Upper lobe of left lung (tissue), 6 donors: ENCODE measurements at regions not wholly inside any gene's neighbourhood (a gene's known extent, or its start where the extent isn't known, plus 50 kb on each side); places are given as distances from the start of the nearest gene placed in this dataset.

ENCODE experiments used
- ATAC-seq, 2 donors: fragments of 200-7000 bp; cut with Tn5 transposase; one replicate each; pipeline ENCODE4 v1.9.1; 2022; ENCODE audit warnings: mild to moderate bottlenecking in 2 of 2, moderate library complexity in 2 of 2; ENCODE audit not compliant: low FRiP score in 2 of 2
- DNase-seq, 2 donors: peaks; one replicate each; pipeline ENCODE4 v3.0.0-alpha.2; 2019 to 2020
- H3K27ac ChIP-seq, 4 donors: fragments of 200-600 bp; sonication (generic); one replicate each; pipeline ENCODE4 v1.5.1; 2016 to 2019
- H3K27me3 ChIP-seq, 4 donors: fragments of 200-600 bp; sonication (generic); one replicate each; pipeline ENCODE4 v1.5.1; 2017 to 2019
- H3K36me3 ChIP-seq, 4 donors: fragments of 200-600 bp; sonication (generic); one replicate each; pipeline ENCODE4 v1.5.1; 2016 to 2019
- H3K4me1 ChIP-seq, 4 donors: fragments of 200-600 bp; sonication (generic); one replicate each; pipeline ENCODE4 v1.5.1; 2018 to 2019
- H3K4me3 ChIP-seq, 4 donors: fragments of 200-600 bp; sonication (generic); one replicate each; pipeline ENCODE4 v1.5.1; 2017 to 2019; ENCODE audit warnings: mild to moderate bottlenecking in 2 of 4, moderate library complexity in 1 of 4
- H3K9me3 ChIP-seq, 4 donors: fragments of 200-600 bp; sonication (generic); one replicate each; pipeline ENCODE4 v1.5.1; 2018 to 2019
- EP300 ChIP-seq, 4 donors: sonication (generic); formaldehyde crosslinking; IDR thresholded peaks; one replicate each; pipeline ENCODE4 v1.5.1; 2017; ENCODE audit warnings: antibody characterized with exemption in 4 of 4, control low read depth in 2 of 4
- POLR2A ChIP-seq, 4 donors: fragments of 450-650 bp; IDR thresholded peaks; one replicate each; pipeline ENCODE4 v1.5.1; 2016 to 2017; ENCODE audit warnings: antibody characterized with exemption in 4 of 4, mild to moderate bottlenecking in 2 of 4
- POLR2AphosphoS5 ChIP-seq, 2 donors: sonication (generic); formaldehyde crosslinking; IDR thresholded peaks; one replicate each; pipeline ENCODE4 v1.5.1; 2017; ENCODE audit warnings: antibody characterized with exemption in 2 of 2
- WGBS, 2 donors: methylation state at CpG; one replicate each; pipeline ENCODE4 v1.1.5; 2017 to 2018; 5-methylcytosine and 5-hydroxymethylcytosine counted together
- TF ChIP-seq, protein P1 (sequence below), 6 experiments: fragments of 450-650 bp in 4 of 6; fragments of 200-600 bp in 2 of 6; sonication (generic) in 2 of 6; IDR thresholded peaks; one replicate each; pipeline ENCODE4 v1.5.1; 2016 to 2019; ENCODE audit warnings: antibody characterized with exemption in 6 of 6
- donor health status: DM: no; HTN: no; CAD: no; lungs with moderate emphysema.
- donor health status: DM: no; HTN: yes; CAD: no; lungs with severe emphysema.

DNA sequence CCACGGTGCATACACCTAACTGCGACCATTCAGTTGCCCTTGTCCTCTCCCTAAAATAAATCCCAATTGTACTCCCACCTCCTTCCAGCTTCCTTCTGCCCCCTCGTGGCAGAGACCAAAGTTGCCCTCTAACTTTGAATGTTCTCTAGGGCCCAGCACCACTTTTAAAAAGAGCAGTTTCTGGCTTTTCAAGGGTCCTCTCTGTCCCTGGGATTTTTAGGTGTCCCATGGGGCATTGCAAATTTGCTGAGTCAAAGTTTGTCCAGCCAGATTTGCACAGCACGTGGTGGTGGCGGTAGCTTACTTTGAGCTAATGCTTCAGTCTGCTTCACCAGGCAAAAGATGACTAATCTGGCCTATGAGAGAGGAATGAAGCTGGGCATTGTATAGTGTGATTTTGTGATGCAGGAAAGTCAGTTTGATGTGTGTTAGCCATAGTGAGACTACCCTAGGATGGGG, 100.2 kb downstream of the PERP start:
- no peak for DNase-seq
- TF ChIP-seq EP300 (IDR thresholded peaks at IDR 0.05) (no peak), POLR2A (IDR thresholded peaks at IDR 0.05) (no peak)
- TF ChIP-seq, protein P1, sequence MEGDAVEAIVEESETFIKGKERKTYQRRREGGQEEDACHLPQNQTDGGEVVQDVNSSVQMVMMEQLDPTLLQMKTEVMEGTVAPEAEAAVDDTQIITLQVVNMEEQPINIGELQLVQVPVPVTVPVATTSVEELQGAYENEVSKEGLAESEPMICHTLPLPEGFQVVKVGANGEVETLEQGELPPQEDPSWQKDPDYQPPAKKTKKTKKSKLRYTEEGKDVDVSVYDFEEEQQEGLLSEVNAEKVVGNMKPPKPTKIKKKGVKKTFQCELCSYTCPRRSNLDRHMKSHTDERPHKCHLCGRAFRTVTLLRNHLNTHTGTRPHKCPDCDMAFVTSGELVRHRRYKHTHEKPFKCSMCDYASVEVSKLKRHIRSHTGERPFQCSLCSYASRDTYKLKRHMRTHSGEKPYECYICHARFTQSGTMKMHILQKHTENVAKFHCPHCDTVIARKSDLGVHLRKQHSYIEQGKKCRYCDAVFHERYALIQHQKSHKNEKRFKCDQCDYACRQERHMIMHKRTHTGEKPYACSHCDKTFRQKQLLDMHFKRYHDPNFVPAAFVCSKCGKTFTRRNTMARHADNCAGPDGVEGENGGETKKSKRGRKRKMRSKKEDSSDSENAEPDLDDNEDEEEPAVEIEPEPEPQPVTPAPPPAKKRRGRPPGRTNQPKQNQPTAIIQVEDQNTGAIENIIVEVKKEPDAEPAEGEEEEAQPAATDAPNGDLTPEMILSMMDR (IDR thresholded peaks at IDR 0.05): peak in 5 of 6 experiments; percentile 27 to 37 (median 36)
- Histone ChIP-seq H3K36me3 (no peaks in the 10 kb centered on the region), H3K27me3 (no peaks in the 10 kb centered on the region), H3K27ac (no peak overlapping the region), H3K4me1 (no peaks in the 10 kb centered on the region), H3K9me3 (no peaks in the 10 kb centered on the region), H3K4me3 (no peak overlapping the region)
- ATAC-seq: peak in 1 of 2 donors; percentile 44
- 24 to 28% methylated on average over 5 of the region's 5 CpGs for WGBS, 2 donors

DNA sequence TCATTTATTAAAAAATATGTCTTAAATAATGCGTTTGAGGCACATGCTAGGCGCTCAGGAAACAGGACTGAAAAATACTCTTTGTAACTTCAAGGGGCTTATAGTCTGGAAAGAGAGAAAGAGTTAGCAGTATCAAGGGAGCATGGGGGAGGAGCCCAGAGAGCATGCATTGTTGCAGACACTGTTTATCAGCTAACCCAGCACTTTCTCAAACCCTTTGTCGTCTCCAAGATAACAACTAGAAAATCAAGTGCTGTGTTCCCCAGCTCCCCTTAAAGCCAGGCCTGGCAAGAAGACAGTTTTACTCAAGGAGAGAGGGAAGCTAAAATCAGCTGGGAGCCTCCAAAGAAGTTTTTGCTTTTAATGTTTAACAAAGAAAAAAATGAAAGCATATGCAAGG, 98.4 kb downstream of the PERP start:
- TF ChIP-seq POLR2A (IDR thresholded peaks at IDR 0.05): no peak
- TF ChIP-seq, protein P1 (IDR thresholded peaks at IDR 0.05): no peak
- no peaks in the 10 kb centered on the region for H3K4me1 ChIP-seq
- H3K9me3 ChIP-seq: no peaks in the 10 kb centered on the region
- no peaks in the 10 kb centered on the region for H3K36me3 ChIP-seq
- no peak for DNase-seq
- ATAC-seq: no peak
- H3K27me3 ChIP-seq: no peaks in the 10 kb centered on the region
- H3K27ac ChIP-seq: no peak overlapping the region
- 71 to 79% methylated on average over 3 of the region's 3 CpGs for WGBS, 2 donors
- H3K4me3 ChIP-seq: no peak overlapping the region

DNA sequence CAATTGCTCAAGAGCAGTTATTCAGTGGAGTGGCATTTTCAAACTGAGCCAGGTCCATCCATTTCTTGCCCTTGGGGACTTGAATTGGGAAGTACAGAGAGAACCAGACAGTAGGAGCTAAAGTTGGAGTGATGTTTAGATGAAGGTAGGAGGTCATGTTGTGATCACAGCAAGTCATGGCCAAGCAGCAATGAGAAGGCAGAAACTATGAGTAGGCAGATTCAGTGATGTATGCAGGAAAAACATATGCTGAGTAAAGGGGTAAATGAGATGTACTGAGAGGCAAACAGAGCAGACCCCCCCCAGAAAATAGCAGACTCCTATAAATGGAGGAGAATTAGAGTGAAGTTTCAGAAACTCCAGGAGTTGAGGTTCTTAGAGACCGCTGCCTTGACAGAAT, 95.8 kb downstream of the PERP start:
- no peak overlapping the region for H3K4me3 ChIP-seq
- 97 to 100% methylated on average over 1 of the region's 1 CpG for WGBS, 2 donors
- H3K27me3 ChIP-seq: no peaks in the 10 kb centered on the region
- TF ChIP-seq, protein P1 (IDR thresholded peaks at IDR 0.05): no peak
- TF ChIP-seq EP300 (IDR thresholded peaks at IDR 0.05): no peak
- no peak for TF ChIP-seq POLR2AphosphoS5 (IDR thresholded peaks at IDR 0.05)
- ATAC-seq (no peak), DNase-seq (no peak)
- no peaks in the 10 kb centered on the region for H3K4me1 ChIP-seq
- H3K27ac ChIP-seq: no peak overlapping the region
- no peaks in the 10 kb centered on the region for H3K36me3 ChIP-seq
- H3K9me3 ChIP-seq: no peaks in the 10 kb centered on the region

DNA sequence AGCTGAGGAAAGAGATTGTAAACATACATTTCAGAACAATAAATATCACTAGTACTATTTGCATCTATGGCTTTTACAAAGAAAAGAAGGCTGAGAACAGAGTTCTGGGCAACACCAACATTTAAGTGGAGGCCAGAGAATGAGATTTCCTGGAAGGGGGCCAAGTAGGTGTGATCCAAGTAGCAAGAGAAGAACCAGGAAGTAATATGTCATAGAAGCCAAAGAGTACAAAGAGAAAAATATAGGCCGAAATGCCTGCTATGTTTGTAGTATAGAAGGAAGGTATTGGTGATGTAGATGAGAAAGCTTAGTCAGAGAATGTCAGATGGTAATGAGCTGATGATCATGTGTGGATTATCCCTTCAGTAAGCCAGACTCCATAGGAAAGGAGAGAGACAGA, 94.5 kb downstream of the PERP start:
- no peak for ATAC-seq
- no peaks in the 10 kb centered on the region for H3K9me3 ChIP-seq
- no peaks in the 10 kb centered on the region for H3K27me3 ChIP-seq
- no peak for DNase-seq
- H3K4me3 ChIP-seq: no peak overlapping the region
- TF ChIP-seq POLR2A (IDR thresholded peaks at IDR 0.05) (no peak), EP300 (IDR thresholded peaks at IDR 0.05) (no peak), POLR2AphosphoS5 (IDR thresholded peaks at IDR 0.05) (no peak)
- TF ChIP-seq, protein P1 (IDR thresholded peaks at IDR 0.05): no peak
- H3K27ac ChIP-seq: no peak overlapping the region
- no peaks in the 10 kb centered on the region for H3K36me3 ChIP-seq
- 80 to 84% methylated on average over 1 of the region's 1 CpG for WGBS, 2 donors
- no peaks in the 10 kb centered on the region for H3K4me1 ChIP-seq

DNA sequence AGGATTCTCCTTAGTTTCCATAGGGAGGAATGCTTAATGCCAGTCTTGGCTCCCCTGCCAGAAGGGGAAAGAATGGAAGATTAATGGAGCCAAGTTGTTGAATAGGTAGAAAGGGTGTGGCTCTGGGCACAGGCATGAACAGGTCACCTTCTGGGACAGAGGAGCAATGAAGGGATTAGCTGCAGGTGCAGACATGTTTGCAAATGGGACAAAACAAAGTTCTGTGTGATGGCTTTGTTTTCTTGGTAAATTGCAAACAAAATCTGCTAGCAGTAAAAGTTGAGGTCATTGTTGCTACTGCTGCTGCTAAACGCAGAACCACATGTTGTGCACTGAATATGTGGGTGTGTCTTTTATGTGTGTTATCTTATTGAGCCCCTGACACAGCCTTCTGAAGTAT, 93.3 kb downstream of the PERP start:
- no peak overlapping the region for H3K4me3 ChIP-seq
- 53 to 58% methylated on average over 1 of the region's 1 CpG for WGBS, 2 donors
- DNase-seq: no peak
- no peaks in the 10 kb centered on the region for H3K27me3 ChIP-seq
- no peaks in the 10 kb centered on the region for H3K4me1 ChIP-seq
- TF ChIP-seq POLR2AphosphoS5 (IDR thresholded peaks at IDR 0.05): no peak
- no peaks in the 10 kb centered on the region for H3K9me3 ChIP-seq
- H3K36me3 ChIP-seq: no peaks in the 10 kb centered on the region
- no peak for ATAC-seq
- no peak overlapping the region for H3K27ac ChIP-seq
